ENCODE measurements at regions not wholly inside any gene's neighbourhood (a gene's known extent, or its start where the extent isn't known, plus 50 kb on each side); places are given as distances from the start of the nearest gene placed in this dataset.

DNA sequence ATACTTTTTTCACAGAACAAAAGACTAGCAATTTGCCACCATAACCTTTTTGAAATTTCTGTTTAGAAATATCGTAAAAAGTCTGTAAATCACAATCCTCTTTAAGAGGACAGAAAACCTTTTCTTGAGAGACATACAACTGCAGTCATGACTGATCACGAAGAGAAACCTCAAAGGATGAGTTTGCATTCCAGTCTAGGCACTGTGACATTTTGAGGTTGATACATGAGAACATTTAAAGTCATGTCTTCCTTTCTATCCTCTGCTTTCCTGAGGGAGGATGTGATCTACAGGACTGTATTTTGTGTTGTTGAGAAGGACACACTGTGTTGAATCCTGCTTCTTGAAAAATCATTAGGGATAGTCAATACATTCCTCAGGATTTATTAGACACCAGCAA, 476.7 kb upstream of the CCDC179 start:
- no peaks in the 10 kb centered on the region for H3K36me3 ChIP-seq (ENCODE audit: control insufficient read depth in 2 of 2, insufficient read depth in 2 of 2, low read length in 2 of 2)
- no peak overlapping the region for H3K27ac ChIP-seq (ENCODE audit: low read length)
- H3K9me3 ChIP-seq (ENCODE audit: control insufficient read depth in 2 of 2, low read length in 2 of 2) = no peaks in the 10 kb centered on the region
- no peaks in the 10 kb centered on the region for H3K4me1 ChIP-seq (ENCODE audit: control insufficient read depth, insufficient read depth, low read length)
- H3K4me3 ChIP-seq (ENCODE audit: low read length in 2 of 2) = no peak overlapping the region
- no peak overlapping the region for H3K9ac ChIP-seq (ENCODE audit: low read length in 2 of 2)
- H3K27me3 ChIP-seq (ENCODE audit: control insufficient read depth in 1 of 2, insufficient read depth in 2 of 2, low read length in 2 of 2) = no peaks in the 10 kb centered on the region

DNA sequence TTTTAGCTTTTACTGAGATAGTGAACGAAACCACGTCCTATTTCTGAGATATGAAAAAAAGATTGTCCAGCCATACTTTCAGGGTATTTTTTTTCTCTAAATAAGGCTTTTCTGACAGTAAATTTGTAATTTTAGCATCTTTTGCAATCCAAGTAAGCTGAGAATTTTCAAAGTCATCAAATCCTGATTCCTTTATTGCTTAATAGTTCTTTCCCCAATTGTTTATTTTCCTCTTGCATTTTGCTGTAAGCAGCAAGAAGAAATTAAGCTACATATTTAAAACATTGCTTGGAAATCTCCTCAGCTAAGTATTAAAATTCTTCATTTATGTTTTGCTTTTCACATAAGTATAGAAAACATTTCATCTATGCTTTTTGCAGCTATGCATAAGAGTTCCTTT, 493.3 kb upstream of the CCDC179 start:
- Histone ChIP-seq H3K36me3 (ENCODE audit: control insufficient read depth in 2 of 2, insufficient read depth in 2 of 2, low read length in 2 of 2) (no peaks in the 10 kb centered on the region), H3K4me1 (ENCODE audit: control insufficient read depth, insufficient read depth, low read length) (no peaks in the 10 kb centered on the region)

DNA sequence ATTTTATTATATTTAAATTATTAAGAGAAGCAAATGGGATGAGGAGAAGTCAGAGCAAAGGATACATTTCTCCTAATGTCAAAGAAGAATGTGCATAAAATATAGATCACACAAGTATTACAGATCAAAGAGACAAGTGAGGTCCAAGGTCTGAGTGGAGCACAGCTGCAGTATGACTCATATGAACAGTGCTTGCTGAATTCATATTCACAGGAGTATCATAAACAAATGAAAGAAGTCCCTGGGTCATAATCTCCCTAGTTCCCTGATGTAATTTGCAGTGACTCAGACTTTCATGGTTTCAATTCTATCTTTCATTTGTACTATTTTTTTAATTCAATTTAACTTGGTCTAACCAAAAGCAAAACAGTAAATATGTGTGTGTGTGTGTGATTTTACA, 499.0 kb upstream of the CCDC179 start:
- no peak overlapping the region for H3K9ac ChIP-seq (ENCODE audit: low read length in 2 of 2)
- no peak overlapping the region for H3K27ac ChIP-seq (ENCODE audit: low read length)
- H3K9me3 ChIP-seq (ENCODE audit: control insufficient read depth in 2 of 2, low read length in 2 of 2) = no peaks in the 10 kb centered on the region
- no peak overlapping the region for H3K4me3 ChIP-seq (ENCODE audit: low read length in 2 of 2)
- H3K27me3 ChIP-seq (ENCODE audit: control insufficient read depth in 1 of 2, insufficient read depth in 2 of 2, low read length in 2 of 2) = no peaks in the 10 kb centered on the region
- H3K36me3 ChIP-seq (ENCODE audit: control insufficient read depth in 2 of 2, insufficient read depth in 2 of 2, low read length in 2 of 2) = no peaks in the 10 kb centered on the region
- no peaks in the 10 kb centered on the region for H3K4me1 ChIP-seq (ENCODE audit: control insufficient read depth, insufficient read depth, low read length)

More for the DNA sequence above, 493.3 kb upstream of the CCDC179 start:
- no peak overlapping the region for H3K4me3 ChIP-seq (ENCODE audit: low read length in 2 of 2)
- no peak overlapping the region for H3K9ac ChIP-seq (ENCODE audit: low read length in 2 of 2)
- H3K27me3 ChIP-seq (ENCODE audit: control insufficient read depth in 1 of 2, insufficient read depth in 2 of 2, low read length in 2 of 2) = no peaks in the 10 kb centered on the region
- H3K9me3 ChIP-seq (ENCODE audit: control insufficient read depth in 2 of 2, low read length in 2 of 2) = no peaks in the 10 kb centered on the region
- no peak overlapping the region for H3K27ac ChIP-seq (ENCODE audit: low read length)

DNA sequence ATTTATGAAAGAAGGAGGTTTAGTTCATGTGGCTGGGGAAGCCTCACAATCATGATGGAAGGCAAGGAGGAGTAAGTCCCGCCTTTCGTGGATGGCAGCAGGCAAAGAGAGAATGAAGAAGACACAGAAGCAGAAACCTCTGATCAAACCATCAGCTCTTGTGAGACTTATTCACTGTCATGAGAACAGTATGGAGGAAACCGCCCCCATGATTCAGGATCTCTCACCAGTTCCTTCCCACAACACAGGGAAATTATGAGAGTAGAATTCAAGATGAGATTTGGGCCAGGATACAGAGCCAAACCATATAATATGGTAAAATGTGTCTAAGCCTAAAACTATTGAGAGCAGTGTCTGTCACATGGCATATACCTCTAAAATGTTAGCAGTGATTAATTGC, 503.8 kb upstream of the CCDC179 start:
- no peaks in the 10 kb centered on the region for H3K9me3 ChIP-seq (ENCODE audit: control insufficient read depth in 2 of 2, low read length in 2 of 2)
- H3K27me3 ChIP-seq (ENCODE audit: control insufficient read depth in 1 of 2, insufficient read depth in 2 of 2, low read length in 2 of 2) = no peaks in the 10 kb centered on the region
- H3K4me3 ChIP-seq (ENCODE audit: low read length in 2 of 2) = no peak overlapping the region
- H3K36me3 ChIP-seq (ENCODE audit: control insufficient read depth in 2 of 2, insufficient read depth in 2 of 2, low read length in 2 of 2) = no peaks in the 10 kb centered on the region
- no peak overlapping the region for H3K9ac ChIP-seq (ENCODE audit: low read length in 2 of 2)
- no peak overlapping the region for H3K27ac ChIP-seq (ENCODE audit: low read length)
- no peaks in the 10 kb centered on the region for H3K4me1 ChIP-seq (ENCODE audit: control insufficient read depth, insufficient read depth, low read length)

DNA sequence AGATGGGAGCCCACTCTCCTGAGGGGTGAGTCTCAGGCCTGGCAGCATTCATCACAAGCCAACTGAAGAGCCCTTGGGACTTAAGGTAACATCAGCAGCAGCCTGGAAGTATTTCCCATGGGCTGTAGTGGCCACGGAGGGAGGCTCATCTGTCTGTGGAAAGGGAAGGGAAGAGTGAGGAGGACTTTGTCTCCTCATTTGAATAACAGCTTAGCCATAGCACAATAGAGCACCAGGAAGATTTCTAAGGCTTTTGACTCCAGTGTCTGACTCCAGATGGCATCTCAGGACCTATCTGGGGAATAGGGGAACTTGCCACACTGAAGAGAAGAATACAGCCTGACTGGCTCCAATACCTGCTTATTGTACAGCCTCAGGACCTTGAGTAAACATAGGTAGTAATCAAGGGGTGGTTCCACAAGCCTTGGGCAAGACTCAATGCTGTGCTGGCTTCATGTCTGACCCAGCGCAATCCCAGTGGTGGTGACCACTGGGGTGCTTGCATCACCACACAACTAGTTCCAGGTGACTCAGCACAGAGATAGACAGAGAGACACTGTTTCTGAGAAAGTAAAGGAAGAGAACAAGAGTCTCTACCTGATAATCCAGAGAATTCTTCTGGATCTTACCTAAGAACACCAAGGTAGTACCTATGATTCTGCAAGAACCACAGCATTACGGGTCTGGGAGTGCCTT, 510.5 kb upstream of the CCDC179 start:
- Histone ChIP-seq H3K9ac (ENCODE audit: low read length in 2 of 2) (no peak overlapping the region), H3K4me1 (ENCODE audit: control insufficient read depth, insufficient read depth, low read length) (no peaks in the 10 kb centered on the region), H3K27me3 (ENCODE audit: control insufficient read depth in 1 of 2, insufficient read depth in 2 of 2, low read length in 2 of 2) (no peaks in the 10 kb centered on the region), H3K36me3 (ENCODE audit: control insufficient read depth in 2 of 2, insufficient read depth in 2 of 2, low read length in 2 of 2) (no peaks in the 10 kb centered on the region), H3K9me3 (ENCODE audit: control insufficient read depth in 2 of 2, low read length in 2 of 2) (no peaks in the 10 kb centered on the region), H3K4me3 (ENCODE audit: low read length in 2 of 2) (no peak overlapping the region), H3K27ac (ENCODE audit: low read length) (no peak overlapping the region)

DNA sequence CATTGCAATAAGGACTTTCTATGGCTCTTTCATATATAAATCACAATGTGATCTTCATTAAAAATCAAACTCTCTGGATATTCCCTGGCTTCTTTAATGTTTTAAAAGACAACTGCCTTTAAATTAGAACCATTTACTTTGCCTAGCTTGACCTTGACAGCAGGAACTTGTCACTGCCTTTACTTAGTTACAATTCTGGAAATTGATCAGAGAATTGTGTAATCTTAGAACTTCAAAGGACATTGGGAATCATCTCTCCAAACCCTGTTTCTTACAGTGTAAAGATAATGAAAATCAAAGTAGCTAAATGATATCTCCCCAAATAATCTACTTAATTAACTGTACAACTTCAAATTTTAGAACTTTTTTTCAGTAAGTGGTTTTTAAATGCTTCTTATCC, 517.6 kb upstream of the CCDC179 start:
- H3K36me3 ChIP-seq (ENCODE audit: control insufficient read depth in 2 of 2, insufficient read depth in 2 of 2, low read length in 2 of 2) = no peaks in the 10 kb centered on the region
- H3K27ac ChIP-seq (ENCODE audit: low read length) = no peak overlapping the region
- no peaks in the 10 kb centered on the region for H3K4me1 ChIP-seq (ENCODE audit: control insufficient read depth, insufficient read depth, low read length)
- no peaks in the 10 kb centered on the region for H3K27me3 ChIP-seq (ENCODE audit: control insufficient read depth in 1 of 2, insufficient read depth in 2 of 2, low read length in 2 of 2)
- no peaks in the 10 kb centered on the region for H3K9me3 ChIP-seq (ENCODE audit: control insufficient read depth in 2 of 2, low read length in 2 of 2)
- H3K9ac ChIP-seq (ENCODE audit: low read length in 2 of 2) = no peak overlapping the region
- H3K4me3 ChIP-seq (ENCODE audit: low read length in 2 of 2) = no peak overlapping the region

DNA sequence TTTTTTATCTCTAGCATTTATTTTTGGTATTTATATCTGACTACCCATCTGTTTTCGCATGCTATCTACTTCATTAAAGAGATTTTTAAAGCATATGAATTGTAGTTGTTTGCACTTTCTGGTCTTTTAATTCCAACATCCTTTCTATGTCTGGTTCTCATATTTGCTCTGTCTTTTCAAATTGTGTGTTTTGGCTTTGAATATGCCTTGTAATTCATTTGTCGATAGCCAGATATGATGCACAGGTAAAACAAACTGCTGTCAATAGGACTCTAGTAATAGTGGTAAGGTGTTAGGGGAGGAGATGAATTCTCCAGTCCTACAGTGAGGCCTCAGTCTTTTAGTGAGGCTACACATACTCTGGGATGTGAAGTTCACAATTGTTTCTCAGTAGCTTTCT, 530.8 kb upstream of the CCDC179 start:
- no peaks in the 10 kb centered on the region for H3K4me1 ChIP-seq (ENCODE audit: control insufficient read depth, insufficient read depth, low read length)
- H3K4me3 ChIP-seq (ENCODE audit: low read length in 2 of 2) = no peak overlapping the region
- no peaks in the 10 kb centered on the region for H3K27me3 ChIP-seq (ENCODE audit: control insufficient read depth in 1 of 2, insufficient read depth in 2 of 2, low read length in 2 of 2)
- H3K9me3 ChIP-seq (ENCODE audit: control insufficient read depth in 2 of 2, low read length in 2 of 2) = no peaks in the 10 kb centered on the region
- H3K9ac ChIP-seq (ENCODE audit: low read length in 2 of 2) = no peak overlapping the region
- no peak overlapping the region for H3K27ac ChIP-seq (ENCODE audit: low read length)
- H3K36me3 ChIP-seq (ENCODE audit: control insufficient read depth in 2 of 2, insufficient read depth in 2 of 2, low read length in 2 of 2) = no peaks in the 10 kb centered on the region

DNA sequence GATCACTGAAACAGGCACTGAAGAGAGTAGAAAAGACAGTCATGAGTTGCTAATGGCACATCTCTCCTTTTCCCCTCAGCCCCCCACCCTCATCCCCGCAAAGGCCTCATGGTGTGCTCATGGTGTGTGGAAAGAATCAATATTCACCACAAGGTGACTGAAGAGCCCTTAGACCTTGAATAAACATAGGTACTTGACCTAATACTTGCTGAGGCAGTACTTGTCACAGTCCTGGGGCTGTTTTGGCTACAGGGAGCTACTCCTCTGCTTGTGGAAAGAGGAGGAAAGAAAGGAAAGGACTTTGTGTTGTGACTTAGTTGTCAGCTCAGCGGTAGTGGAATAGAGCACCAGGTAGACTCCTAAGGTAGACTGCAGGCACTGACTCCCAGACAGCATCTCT, 537.8 kb upstream of the CCDC179 start:
- Histone ChIP-seq H3K36me3 (ENCODE audit: control insufficient read depth in 2 of 2, insufficient read depth in 2 of 2, low read length in 2 of 2) (no peaks in the 10 kb centered on the region), H3K9me3 (ENCODE audit: control insufficient read depth in 2 of 2, low read length in 2 of 2) (no peaks in the 10 kb centered on the region), H3K27ac (ENCODE audit: low read length) (no peak overlapping the region), H3K4me1 (ENCODE audit: control insufficient read depth, insufficient read depth, low read length) (no peaks in the 10 kb centered on the region), H3K27me3 (ENCODE audit: control insufficient read depth in 1 of 2, insufficient read depth in 2 of 2, low read length in 2 of 2) (no peaks in the 10 kb centered on the region), H3K4me3 (ENCODE audit: low read length in 2 of 2) (no peak overlapping the region), H3K9ac (ENCODE audit: low read length in 2 of 2) (no peak overlapping the region)

DNA sequence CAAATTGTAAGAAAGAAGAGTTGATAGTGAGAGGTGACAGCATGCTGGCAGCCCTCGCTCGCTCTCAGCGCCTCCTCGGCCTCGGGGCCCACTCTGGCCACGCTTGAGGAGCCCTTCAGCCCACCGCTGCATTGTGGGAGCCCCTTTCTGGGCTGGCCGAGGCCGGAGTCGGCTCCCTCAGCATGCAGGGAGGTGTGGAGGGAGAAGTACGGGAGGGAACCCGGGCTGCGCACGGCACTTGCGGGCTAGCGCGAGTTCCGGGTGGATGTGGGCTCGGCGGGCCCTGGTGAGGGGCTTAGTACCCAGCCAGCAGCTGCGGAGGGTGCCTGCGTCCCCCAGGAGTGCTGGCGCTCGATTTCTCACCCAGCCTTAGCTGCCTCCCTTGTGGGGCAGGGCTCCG, 539.7 kb upstream of the CCDC179 start:
- Histone ChIP-seq H3K4me1 (ENCODE audit: control insufficient read depth, insufficient read depth, low read length) (no peaks in the 10 kb centered on the region), H3K9ac (ENCODE audit: low read length in 2 of 2) (no peak overlapping the region), H3K4me3 (ENCODE audit: low read length in 2 of 2) (no peak overlapping the region), H3K27me3 (ENCODE audit: control insufficient read depth in 1 of 2, insufficient read depth in 2 of 2, low read length in 2 of 2) (no peaks in the 10 kb centered on the region), H3K9me3 (ENCODE audit: control insufficient read depth in 2 of 2, low read length in 2 of 2) (peaks cover 0 to 7% of the 10 kb centered on the region in 2 donors), H3K36me3 (ENCODE audit: control insufficient read depth in 2 of 2, insufficient read depth in 2 of 2, low read length in 2 of 2) (no peaks in the 10 kb centered on the region), H3K27ac (ENCODE audit: low read length) (no peak overlapping the region)

DNA sequence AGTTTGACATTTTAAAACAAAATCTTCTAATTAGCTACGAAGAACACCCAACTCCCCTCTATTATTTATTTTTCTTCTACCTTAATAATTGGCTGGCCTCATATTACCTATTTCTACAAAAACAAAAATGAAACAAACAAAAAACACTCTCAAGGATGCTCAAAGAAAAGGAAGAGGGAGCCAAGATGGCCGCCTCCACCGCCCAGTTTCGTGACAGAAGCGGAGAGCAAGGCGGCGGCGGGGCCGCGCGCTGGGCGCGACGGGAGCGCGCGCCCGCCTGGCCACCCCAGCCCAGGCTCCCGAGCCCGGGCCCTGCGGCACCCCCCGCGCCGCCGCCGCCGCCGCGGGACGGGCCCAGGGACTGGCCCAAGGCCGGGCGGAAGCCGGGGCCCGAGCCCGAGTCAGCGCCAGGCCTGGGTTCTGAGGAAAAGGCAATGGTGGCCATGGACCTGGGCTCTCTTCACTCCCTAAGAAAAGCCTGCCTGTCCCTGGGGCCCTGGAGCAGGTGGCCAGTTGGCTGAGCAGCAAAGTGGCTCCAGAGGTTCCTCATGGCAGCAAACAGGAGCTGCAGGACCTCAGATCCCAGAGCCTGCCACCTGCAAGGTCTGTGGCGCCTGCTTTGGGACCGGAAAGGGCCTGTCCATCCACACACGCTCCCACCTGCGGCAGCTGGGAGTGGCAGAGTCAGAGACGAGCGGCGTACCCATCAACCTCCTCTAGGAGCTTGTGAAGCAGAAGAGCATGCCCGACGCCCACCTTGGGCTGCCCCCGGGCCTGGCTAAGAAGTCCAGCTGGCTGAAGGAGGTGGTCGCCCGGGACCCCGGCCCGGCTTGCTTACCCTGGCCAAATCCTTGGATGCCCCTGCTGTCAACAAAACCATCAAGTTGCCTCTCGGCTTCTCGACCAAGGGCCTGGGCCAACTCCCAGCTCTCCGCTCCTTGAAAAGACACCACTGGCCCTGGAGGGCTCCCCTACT, 543.2 kb upstream of the CCDC179 start:
- Histone ChIP-seq H3K4me3 (ENCODE audit: low read length in 2 of 2) (no peak overlapping the region), H3K4me1 (ENCODE audit: control insufficient read depth, insufficient read depth, low read length) (no peaks in the 10 kb centered on the region), H3K9ac (ENCODE audit: low read length in 2 of 2) (no peak overlapping the region), H3K9me3 (ENCODE audit: control insufficient read depth in 2 of 2, low read length in 2 of 2) (peaks cover 0 to 10% of the 10 kb centered on the region in 2 donors), H3K27me3 (ENCODE audit: control insufficient read depth in 1 of 2, insufficient read depth in 2 of 2, low read length in 2 of 2) (no peaks in the 10 kb centered on the region), H3K27ac (ENCODE audit: low read length) (no peak overlapping the region), H3K36me3 (ENCODE audit: control insufficient read depth in 2 of 2, insufficient read depth in 2 of 2, low read length in 2 of 2) (no peaks in the 10 kb centered on the region)

All from stomach smooth muscle (tissue), 2 donors.